GM23338 (cell line): ENCODE measurements at regions not wholly inside any gene's neighbourhood (a gene's known extent, or its start where the extent isn't known, plus 50 kb on each side); places are given as distances from the start of the nearest gene placed in this dataset.

Experiments used
- ATAC-seq: fragments of 200-7000 bp; cut with Tn5 transposase; 3 replicates; pipeline ENCODE4 v1.9.1; 2020
- DNase-seq: peaks from one replicate; pipeline ENCODE4 v3.0.0-alpha.2; 2015; ENCODE audit warnings: low spot score
- H2AFZ ChIP-seq: fragments of 200-600 bp; sonication (generic); 2 replicates; pipeline ENCODE4 v1.8.0; 2016; ENCODE audit warnings: antibody characterized with exemption, mild to moderate bottlenecking, moderate library complexity
- H3F3A ChIP-seq: fragments of 200-600 bp; sonication (generic); replicated peaks from 2 replicates; pipeline ENCODE4 v1.8.0; 2017; ENCODE audit warnings: antibody characterized with exemption, mixed run types, low read depth
- H3K27ac ChIP-seq: fragments of 200-600 bp; sonication (generic); 2 replicates; pipeline ENCODE4 v1.6.1; 2016; ENCODE audit warnings: low read depth
- H3K27me3 ChIP-seq: fragments of 200-600 bp; sonication (generic); 2 replicates; pipeline ENCODE4 v1.8.0; 2016; ENCODE audit warnings: mild to moderate bottlenecking, mixed run types, moderate library complexity; ENCODE audit not compliant: insufficient read depth
- H3K36me3 ChIP-seq: fragments of 200-600 bp; sonication (generic); 2 replicates; pipeline ENCODE4 v1.8.0; 2016; ENCODE audit warnings: mild to moderate bottlenecking; ENCODE audit not compliant: insufficient read depth
- H3K4me1 ChIP-seq: fragments of 200-600 bp; sonication (generic); 2 replicates; pipeline ENCODE4 v1.8.0; 2016; ENCODE audit warnings: mild to moderate bottlenecking, moderate library complexity; ENCODE audit not compliant: insufficient read depth
- H3K4me2 ChIP-seq: fragments of 200-600 bp; sonication (generic); 2 replicates; pipeline ENCODE4 v1.7.1; 2017; ENCODE audit warnings: mixed run types
- H3K4me3 ChIP-seq: fragments of 200-600 bp; sonication (generic); 2 replicates; pipeline ENCODE4 v1.6.1; 2016; ENCODE audit warnings: mixed run types
- H3K79me2 ChIP-seq: fragments of 200-600 bp; sonication (generic); replicated peaks from 2 replicates; pipeline ENCODE4 v1.8.0; 2017; ENCODE audit warnings: mild to moderate bottlenecking; ENCODE audit not compliant: insufficient read depth
- H3K9me2 ChIP-seq: fragments of 200-600 bp; sonication (generic); 2 replicates; pipeline ENCODE4 v1.8.0; 2017; ENCODE audit not compliant: insufficient read depth
- H4K20me1 ChIP-seq: fragments of 200-600 bp; sonication (generic); replicated peaks from 2 replicates; pipeline ENCODE4 v1.8.0; 2017; ENCODE audit warnings: mild to moderate bottlenecking; ENCODE audit not compliant: insufficient read depth
- H3K27ac Mint-ChIP-seq: 2 replicates; pipeline ENCODE4 v1.8.0; 2020; ENCODE audit warnings: inconsistent platforms, mild to moderate bottlenecking, moderate library complexity, mixed read lengths
- H3K27me3 Mint-ChIP-seq: 3 replicates; pipeline ENCODE4 v1.8.0; 2022; ENCODE audit warnings: low read depth, mild to moderate bottlenecking, moderate library complexity, mixed read lengths, inconsistent platforms; ENCODE audit not compliant: insufficient read depth, poor library complexity
- H3K36me3 Mint-ChIP-seq: 3 replicates; pipeline ENCODE4 v1.8.0; 2021; ENCODE audit warnings: low read depth, mild to moderate bottlenecking, inconsistent platforms, moderate library complexity, mixed read lengths
- H3K4me1 Mint-ChIP-seq: 3 replicates; pipeline ENCODE4 v1.8.0; 2020; ENCODE audit warnings: mild to moderate bottlenecking, inconsistent platforms, mixed read lengths
- H3K4me3 Mint-ChIP-seq: 3 replicates; pipeline ENCODE4 v1.8.0; 2021; ENCODE audit warnings: moderate library complexity, mild to moderate bottlenecking, inconsistent platforms, mixed read lengths
- H3K9me3 Mint-ChIP-seq: 3 replicates; pipeline ENCODE4 v1.8.0; 2020; ENCODE audit warnings: moderate library complexity, mild to moderate bottlenecking, inconsistent platforms, mixed read lengths
- CREB1 ChIP-seq: fragments of 250-450 bp; sonication (Bioruptor Pico); IDR thresholded peaks from 2 replicates; pipeline ENCODE4 v1.5.0; 2020; ENCODE audit warnings: low read depth, mild to moderate bottlenecking, moderate library complexity
- EZH2 ChIP-seq: fragments of 200-600 bp; sonication (generic); IDR thresholded peaks from one replicate; pipeline ENCODE4 v1.8.0; 2017; ENCODE audit warnings: antibody characterized with exemption, mild to moderate bottlenecking, low read depth; ENCODE audit not compliant: unreplicated experiment
- EZH2phosphoT487 ChIP-seq: fragments of 200-600 bp; sonication (generic); IDR thresholded peaks from one replicate; pipeline ENCODE4 v1.8.1; 2018; ENCODE audit warnings: antibody characterized with exemption; ENCODE audit not compliant: unreplicated experiment
- JUNB ChIP-seq: IDR thresholded peaks from one replicate; pipeline ENCODE4 v1.6.1; 2016; ENCODE audit warnings: antibody characterized with exemption; ENCODE audit not compliant: unreplicated experiment
- NANOG ChIP-seq: IDR thresholded peaks from 2 replicates; pipeline ENCODE4 v1.6.1; 2016; ENCODE audit warnings: antibody characterized with exemption, borderline replicate concordance
- POLR2AphosphoS5 ChIP-seq: IDR thresholded peaks from 2 replicates; pipeline ENCODE4 v1.6.1; 2016; ENCODE audit warnings: antibody characterized with exemption, low read depth
- STAT1 ChIP-seq: IDR thresholded peaks from one replicate; pipeline ENCODE4 v1.6.1; 2016; ENCODE audit warnings: antibody characterized with exemption; ENCODE audit not compliant: unreplicated experiment
- ZNF114 ChIP-seq: fragments of 250-450 bp; sonication (Bioruptor Pico); IDR thresholded peaks from 2 replicates; pipeline ENCODE4 v1.5.0; 2020; ENCODE audit warnings: mild to moderate bottlenecking, moderate library complexity
- ZNF331 ChIP-seq: fragments of 250-450 bp; sonication (Bioruptor Pico); IDR thresholded peaks from 2 replicates; pipeline ENCODE4 v1.5.0; 2020; ENCODE audit warnings: low read depth, mild to moderate bottlenecking, moderate library complexity
- TF ChIP-seq, protein P1 (sequence below): fragments of 250-450 bp; sonication (Bioruptor Pico); IDR thresholded peaks from 2 replicates; pipeline ENCODE4 v1.5.0; 2020; ENCODE audit warnings: mild to moderate bottlenecking, moderate library complexity
- TF ChIP-seq, protein P2 (sequence below): IDR thresholded peaks from 2 replicates; pipeline ENCODE4 v1.6.1; 2016; ENCODE audit warnings: antibody characterized with exemption
- TF ChIP-seq, protein P3 (sequence below), 2 experiments: fragments of 200-600 bp in 1 of 2; sonication (generic) in 1 of 2; conservative IDR thresholded peaks; 2 replicates each; pipeline versions ENCODE4 v1.5.1 to v1.6.1; 2016 to 2017; ENCODE audit warnings: antibody characterized with exemption in 2 of 2, low read depth in 2 of 2, mild to moderate bottlenecking in 2 of 2, moderate library complexity in 1 of 2
- TF ChIP-seq, protein P4 (sequence below): IDR thresholded peaks from one replicate; pipeline ENCODE4 v1.6.1; 2018; ENCODE audit warnings: antibody characterized with exemption; ENCODE audit not compliant: unreplicated experiment

DNA sequence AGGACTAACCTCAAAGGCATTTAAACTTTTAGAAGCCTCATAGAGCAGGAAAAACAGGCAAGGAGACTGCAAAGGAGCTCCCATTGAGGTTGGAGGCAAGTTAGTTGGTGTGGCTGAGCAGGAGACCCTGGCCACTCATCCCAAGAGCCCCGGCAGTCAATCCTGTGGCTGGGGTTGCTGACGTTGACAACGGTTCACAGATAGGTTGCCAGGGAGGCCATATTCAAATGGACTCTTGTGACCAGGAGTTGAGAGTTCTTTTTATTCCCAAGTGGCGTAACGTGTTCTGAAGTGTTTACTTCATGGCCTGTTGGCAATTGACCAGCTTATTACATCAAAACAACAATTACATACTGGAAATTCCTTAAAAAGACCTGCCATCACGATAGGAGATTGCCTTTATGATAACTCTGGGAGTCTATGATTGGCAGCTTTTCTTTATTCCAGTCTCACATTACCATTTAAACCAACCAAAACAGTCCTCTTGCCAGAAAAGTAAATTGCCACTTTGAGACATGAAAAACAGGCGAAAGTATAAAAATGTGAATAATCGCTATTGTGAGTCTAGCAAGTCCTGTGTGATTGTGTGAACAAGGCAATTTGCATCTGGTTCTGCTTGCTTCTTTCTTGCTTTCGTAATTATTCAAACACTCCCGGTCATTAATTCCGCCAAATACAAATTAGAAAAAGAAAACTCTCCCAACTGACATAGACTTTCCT, 394.9 kb downstream of the MED10 start:
- Mint-ChIP-seq H3K27me3 (peaks cover 1% of the 10 kb centered on the region), H3K4me1 (peaks cover 31% of the 10 kb centered on the region), H3K9me3 (no peaks in the 10 kb centered on the region; the same call in 2 of the 3 replicates), H3K4me3 (no peak overlapping the region), H3K27ac (no peak overlapping the region), H3K36me3 (no peaks in the 10 kb centered on the region)
- Histone ChIP-seq H4K20me1 (no peaks in the 10 kb centered on the region), H3K9me2 (peaks cover 3% of the 10 kb centered on the region; the same call in 1 of the 2 replicates), H3K4me2 (no peak overlapping the region), H3K27ac (no peak overlapping the region), H3K4me1 (peaks cover 17% of the 10 kb centered on the region; the same call in 1 of the 2 replicates), H2AFZ (no peak overlapping the region), H3K36me3 (no peaks in the 10 kb centered on the region), H3K4me3 (no peak overlapping the region), H3K79me2 (no peaks in the 10 kb centered on the region), H3F3A (no peaks in the 10 kb centered on the region), H3K27me3 (no peaks in the 10 kb centered on the region)
- TF ChIP-seq, protein P1, sequence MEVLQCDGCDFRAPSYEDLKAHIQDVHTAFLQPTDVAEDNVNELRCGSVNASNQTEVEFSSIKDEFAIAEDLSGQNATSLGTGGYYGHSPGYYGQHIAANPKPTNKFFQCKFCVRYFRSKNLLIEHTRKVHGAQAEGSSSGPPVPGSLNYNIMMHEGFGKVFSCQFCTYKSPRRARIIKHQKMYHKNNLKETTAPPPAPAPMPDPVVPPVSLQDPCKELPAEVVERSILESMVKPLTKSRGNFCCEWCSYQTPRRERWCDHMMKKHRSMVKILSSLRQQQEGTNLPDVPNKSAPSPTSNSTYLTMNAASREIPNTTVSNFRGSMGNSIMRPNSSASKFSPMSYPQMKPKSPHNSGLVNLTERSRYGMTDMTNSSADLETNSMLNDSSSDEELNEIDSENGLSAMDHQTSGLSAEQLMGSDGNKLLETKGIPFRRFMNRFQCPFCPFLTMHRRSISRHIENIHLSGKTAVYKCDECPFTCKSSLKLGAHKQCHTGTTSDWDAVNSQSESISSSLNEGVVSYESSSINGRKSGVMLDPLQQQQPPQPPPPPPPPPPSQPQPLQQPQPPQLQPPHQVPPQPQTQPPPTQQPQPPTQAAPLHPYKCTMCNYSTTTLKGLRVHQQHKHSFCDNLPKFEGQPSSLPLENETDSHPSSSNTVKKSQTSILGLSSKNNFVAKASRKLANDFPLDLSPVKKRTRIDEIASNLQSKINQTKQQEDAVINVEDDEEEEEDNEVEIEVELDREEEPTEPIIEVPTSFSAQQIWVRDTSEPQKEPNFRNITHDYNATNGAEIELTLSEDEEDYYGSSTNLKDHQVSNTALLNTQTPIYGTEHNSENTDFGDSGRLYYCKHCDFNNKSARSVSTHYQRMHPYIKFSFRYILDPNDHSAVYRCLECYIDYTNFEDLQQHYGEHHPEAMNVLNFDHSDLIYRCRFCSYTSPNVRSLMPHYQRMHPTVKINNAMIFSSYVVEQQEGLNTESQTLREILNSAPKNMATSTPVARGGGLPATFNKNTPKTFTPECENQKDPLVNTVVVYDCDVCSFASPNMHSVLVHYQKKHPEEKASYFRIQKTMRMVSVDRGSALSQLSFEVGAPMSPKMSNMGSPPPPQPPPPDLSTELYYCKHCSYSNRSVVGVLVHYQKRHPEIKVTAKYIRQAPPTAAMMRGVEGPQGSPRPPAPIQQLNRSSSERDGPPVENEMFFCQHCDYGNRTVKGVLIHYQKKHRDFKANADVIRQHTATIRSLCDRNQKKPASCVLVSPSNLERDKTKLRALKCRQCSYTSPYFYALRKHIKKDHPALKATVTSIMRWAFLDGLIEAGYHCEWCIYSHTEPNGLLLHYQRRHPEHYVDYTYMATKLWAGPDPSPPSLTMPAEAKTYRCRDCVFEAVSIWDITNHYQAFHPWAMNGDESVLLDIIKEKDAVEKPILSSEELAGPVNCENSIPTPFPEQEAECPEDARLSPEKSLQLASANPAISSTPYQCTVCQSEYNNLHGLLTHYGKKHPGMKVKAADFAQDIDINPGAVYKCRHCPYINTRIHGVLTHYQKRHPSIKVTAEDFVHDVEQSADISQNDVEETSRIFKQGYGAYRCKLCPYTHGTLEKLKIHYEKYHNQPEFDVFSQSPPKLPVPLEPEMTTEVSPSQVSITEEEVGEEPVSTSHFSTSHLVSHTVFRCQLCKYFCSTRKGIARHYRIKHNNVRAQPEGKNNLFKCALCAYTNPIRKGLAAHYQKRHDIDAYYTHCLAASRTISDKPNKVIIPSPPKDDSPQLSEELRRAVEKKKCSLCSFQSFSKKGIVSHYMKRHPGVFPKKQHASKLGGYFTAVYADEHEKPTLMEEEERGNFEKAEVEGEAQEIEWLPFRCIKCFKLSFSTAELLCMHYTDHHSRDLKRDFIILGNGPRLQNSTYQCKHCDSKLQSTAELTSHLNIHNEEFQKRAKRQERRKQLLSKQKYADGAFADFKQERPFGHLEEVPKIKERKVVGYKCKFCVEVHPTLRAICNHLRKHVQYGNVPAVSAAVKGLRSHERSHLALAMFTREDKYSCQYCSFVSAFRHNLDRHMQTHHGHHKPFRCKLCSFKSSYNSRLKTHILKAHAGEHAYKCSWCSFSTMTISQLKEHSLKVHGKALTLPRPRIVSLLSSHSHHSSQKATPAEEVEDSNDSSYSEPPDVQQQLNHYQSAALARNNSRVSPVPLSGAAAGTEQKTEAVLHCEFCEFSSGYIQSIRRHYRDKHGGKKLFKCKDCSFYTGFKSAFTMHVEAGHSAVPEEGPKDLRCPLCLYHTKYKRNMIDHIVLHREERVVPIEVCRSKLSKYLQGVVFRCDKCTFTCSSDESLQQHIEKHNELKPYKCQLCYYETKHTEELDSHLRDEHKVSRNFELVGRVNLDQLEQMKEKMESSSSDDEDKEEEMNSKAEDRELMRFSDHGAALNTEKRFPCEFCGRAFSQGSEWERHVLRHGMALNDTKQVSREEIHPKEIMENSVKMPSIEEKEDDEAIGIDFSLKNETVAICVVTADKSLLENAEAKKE = no peak
- TF ChIP-seq, protein P2, sequence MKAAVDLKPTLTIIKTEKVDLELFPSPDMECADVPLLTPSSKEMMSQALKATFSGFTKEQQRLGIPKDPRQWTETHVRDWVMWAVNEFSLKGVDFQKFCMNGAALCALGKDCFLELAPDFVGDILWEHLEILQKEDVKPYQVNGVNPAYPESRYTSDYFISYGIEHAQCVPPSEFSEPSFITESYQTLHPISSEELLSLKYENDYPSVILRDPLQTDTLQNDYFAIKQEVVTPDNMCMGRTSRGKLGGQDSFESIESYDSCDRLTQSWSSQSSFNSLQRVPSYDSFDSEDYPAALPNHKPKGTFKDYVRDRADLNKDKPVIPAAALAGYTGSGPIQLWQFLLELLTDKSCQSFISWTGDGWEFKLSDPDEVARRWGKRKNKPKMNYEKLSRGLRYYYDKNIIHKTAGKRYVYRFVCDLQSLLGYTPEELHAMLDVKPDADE = no peak
- TF ChIP-seq CREB1 (CRISPR knock-in tag) = no peak
- no peak for TF ChIP-seq JUNB
- TF ChIP-seq NANOG = no peak
- no peak for TF ChIP-seq EZH2
- no peak for TF ChIP-seq ZNF114
- TF ChIP-seq POLR2AphosphoS5 = no peak
- TF ChIP-seq STAT1 = no peak
- no peak for TF ChIP-seq ZNF331 (CRISPR knock-in tag)
- no peak for TF ChIP-seq EZH2phosphoT487
- TF ChIP-seq, protein P3, sequence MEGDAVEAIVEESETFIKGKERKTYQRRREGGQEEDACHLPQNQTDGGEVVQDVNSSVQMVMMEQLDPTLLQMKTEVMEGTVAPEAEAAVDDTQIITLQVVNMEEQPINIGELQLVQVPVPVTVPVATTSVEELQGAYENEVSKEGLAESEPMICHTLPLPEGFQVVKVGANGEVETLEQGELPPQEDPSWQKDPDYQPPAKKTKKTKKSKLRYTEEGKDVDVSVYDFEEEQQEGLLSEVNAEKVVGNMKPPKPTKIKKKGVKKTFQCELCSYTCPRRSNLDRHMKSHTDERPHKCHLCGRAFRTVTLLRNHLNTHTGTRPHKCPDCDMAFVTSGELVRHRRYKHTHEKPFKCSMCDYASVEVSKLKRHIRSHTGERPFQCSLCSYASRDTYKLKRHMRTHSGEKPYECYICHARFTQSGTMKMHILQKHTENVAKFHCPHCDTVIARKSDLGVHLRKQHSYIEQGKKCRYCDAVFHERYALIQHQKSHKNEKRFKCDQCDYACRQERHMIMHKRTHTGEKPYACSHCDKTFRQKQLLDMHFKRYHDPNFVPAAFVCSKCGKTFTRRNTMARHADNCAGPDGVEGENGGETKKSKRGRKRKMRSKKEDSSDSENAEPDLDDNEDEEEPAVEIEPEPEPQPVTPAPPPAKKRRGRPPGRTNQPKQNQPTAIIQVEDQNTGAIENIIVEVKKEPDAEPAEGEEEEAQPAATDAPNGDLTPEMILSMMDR (conservative IDR thresholded peaks at IDR 0.05; ENCODE audit: low read depth in 2 of 2) = no peak
- TF ChIP-seq, protein P4, sequence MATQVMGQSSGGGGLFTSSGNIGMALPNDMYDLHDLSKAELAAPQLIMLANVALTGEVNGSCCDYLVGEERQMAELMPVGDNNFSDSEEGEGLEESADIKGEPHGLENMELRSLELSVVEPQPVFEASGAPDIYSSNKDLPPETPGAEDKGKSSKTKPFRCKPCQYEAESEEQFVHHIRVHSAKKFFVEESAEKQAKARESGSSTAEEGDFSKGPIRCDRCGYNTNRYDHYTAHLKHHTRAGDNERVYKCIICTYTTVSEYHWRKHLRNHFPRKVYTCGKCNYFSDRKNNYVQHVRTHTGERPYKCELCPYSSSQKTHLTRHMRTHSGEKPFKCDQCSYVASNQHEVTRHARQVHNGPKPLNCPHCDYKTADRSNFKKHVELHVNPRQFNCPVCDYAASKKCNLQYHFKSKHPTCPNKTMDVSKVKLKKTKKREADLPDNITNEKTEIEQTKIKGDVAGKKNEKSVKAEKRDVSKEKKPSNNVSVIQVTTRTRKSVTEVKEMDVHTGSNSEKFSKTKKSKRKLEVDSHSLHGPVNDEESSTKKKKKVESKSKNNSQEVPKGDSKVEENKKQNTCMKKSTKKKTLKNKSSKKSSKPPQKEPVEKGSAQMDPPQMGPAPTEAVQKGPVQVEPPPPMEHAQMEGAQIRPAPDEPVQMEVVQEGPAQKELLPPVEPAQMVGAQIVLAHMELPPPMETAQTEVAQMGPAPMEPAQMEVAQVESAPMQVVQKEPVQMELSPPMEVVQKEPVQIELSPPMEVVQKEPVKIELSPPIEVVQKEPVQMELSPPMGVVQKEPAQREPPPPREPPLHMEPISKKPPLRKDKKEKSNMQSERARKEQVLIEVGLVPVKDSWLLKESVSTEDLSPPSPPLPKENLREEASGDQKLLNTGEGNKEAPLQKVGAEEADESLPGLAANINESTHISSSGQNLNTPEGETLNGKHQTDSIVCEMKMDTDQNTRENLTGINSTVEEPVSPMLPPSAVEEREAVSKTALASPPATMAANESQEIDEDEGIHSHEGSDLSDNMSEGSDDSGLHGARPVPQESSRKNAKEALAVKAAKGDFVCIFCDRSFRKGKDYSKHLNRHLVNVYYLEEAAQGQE = no peak
- DNase-seq (no peak), ATAC-seq (no peak)
